Natural killer cell (primary cell): ENCODE measurements at regions not wholly inside any gene's neighbourhood (a gene's known extent, or its start where the extent isn't known, plus 50 kb on each side); places are given as distances from the start of the nearest gene placed in this dataset.

Experiments
- ATAC-seq, 3 donors: fragments of 150-1000 bp in 2 of 3; fragments of 200-7000 bp in 1 of 3; cut with Tn5 transposase; 1 replicate in 1 of 3; 2 replicates in 2 of 3; pipeline ENCODE4 v1.10.0; 2021; ENCODE audit warnings: mild to moderate bottlenecking in 2 of 3, moderate library complexity in 2 of 3
- DNase-seq, 2 donors: peaks; one replicate each; pipeline versions ENCODE4 v3.0.0 to v3.0.0-alpha.2; 2013 to 2021; ENCODE audit warnings: mixed read lengths in 1 of 2
- H3K27ac ChIP-seq: one replicate; pipeline ENCODE4 v1.5.1; 2013; ENCODE audit warnings: mild to moderate bottlenecking, low read length
- H3K27me3 ChIP-seq: one replicate; pipeline ENCODE4 v1.6.1; 2013; ENCODE audit warnings: low read length; ENCODE audit not compliant: control insufficient read depth, insufficient read depth
- H3K36me3 ChIP-seq: one replicate; pipeline ENCODE4 v1.6.1; 2013; ENCODE audit warnings: low read length; ENCODE audit not compliant: control insufficient read depth, insufficient read depth
- H3K4me1 ChIP-seq: one replicate; pipeline ENCODE4 v1.6.1; 2013; ENCODE audit warnings: low read length; ENCODE audit not compliant: control insufficient read depth, insufficient read depth
- H3K4me3 ChIP-seq: one replicate; pipeline ENCODE4 v1.5.1; 2013; ENCODE audit warnings: low read length
- H3K9me3 ChIP-seq: one replicate; pipeline ENCODE4 v1.6.1; 2013; ENCODE audit warnings: low read length; ENCODE audit not compliant: control insufficient read depth, insufficient read depth
- H3K27ac Mint-ChIP-seq, 2 donors: one replicate each; pipeline ENCODE4 v1.8.0; 2022; ENCODE audit warnings: mild to moderate bottlenecking in 2 of 2, mixed read lengths in 2 of 2, moderate library complexity in 1 of 2
- H3K27me3 Mint-ChIP-seq, 2 donors: one replicate each; pipeline ENCODE4 v1.8.0; 2022; ENCODE audit warnings: low read depth in 2 of 2, mixed read lengths in 2 of 2
- H3K36me3 Mint-ChIP-seq: one replicate; pipeline ENCODE4 v1.8.0; 2022; ENCODE audit warnings: mixed read lengths
- H3K4me1 Mint-ChIP-seq, 2 donors: one replicate each; pipeline ENCODE4 v1.8.0; 2022; ENCODE audit warnings: mixed read lengths in 2 of 2
- H3K4me3 Mint-ChIP-seq: one replicate; pipeline ENCODE4 v1.8.0; 2022; ENCODE audit warnings: mild to moderate bottlenecking, moderate library complexity, mixed read lengths
- H3K9me3 Mint-ChIP-seq, 2 donors: one replicate each; pipeline ENCODE4 v1.8.0; 2022; ENCODE audit warnings: mixed read lengths in 2 of 2
- WGBS: methylation state at CpG from one replicate; pipeline ENCODE4 v1.1.7; 2013; ENCODE audit warnings: missing lambda C conversion rate; ENCODE audit not compliant: insufficient coverage; 5-methylcytosine and 5-hydroxymethylcytosine counted together
- intact Hi-C: fragments of 100-400 bp; cut with micrococcal nuclease; formaldehyde crosslinking; loops from one replicate; pipeline ENCODE4 v1.14.2; 2022
- TF ChIP-seq, protein P1 (sequence below): fragments of 200-600 bp; IDR thresholded peaks from one replicate; pipeline ENCODE4 v1.8.0; 2022; ENCODE audit warnings: antibody characterized with exemption

DNA sequence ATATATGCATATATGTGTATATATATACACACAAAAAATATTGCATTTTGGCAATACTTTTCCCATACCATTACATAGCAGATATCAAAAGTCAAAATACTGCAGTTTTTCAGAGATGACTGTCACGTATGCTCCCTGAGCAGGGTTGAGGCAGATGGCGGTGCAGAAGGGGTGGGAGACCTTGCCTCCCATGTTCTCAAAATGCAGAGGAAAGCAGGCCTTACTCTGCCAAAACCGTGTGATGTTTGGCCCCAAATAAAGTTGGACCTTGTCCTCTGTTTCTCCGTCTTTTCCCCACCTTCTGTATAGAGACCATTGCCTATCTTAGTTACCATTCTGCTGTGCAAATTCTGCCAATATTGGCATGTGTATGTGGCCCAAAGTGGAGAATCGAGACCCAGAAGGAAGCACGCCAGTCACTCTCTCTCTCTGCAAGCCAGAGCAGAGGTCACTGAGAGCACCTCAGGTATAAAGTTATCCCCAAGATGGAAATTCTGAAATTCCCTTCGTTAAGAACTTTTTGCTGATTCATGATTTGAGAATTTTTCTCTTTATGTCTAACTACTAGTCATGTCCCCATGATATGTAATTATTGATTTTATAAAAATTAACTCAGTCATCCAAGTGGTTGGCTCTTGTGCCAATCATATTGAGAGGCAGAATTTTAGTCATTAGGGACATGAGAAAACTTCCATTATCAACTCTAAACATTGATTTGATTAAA lies 898.8 kb downstream of the EPHA4 start:
- WGBS, result 86% methylated on average over 6 of the region's 7 CpGs
- TF ChIP-seq, protein P1, sequence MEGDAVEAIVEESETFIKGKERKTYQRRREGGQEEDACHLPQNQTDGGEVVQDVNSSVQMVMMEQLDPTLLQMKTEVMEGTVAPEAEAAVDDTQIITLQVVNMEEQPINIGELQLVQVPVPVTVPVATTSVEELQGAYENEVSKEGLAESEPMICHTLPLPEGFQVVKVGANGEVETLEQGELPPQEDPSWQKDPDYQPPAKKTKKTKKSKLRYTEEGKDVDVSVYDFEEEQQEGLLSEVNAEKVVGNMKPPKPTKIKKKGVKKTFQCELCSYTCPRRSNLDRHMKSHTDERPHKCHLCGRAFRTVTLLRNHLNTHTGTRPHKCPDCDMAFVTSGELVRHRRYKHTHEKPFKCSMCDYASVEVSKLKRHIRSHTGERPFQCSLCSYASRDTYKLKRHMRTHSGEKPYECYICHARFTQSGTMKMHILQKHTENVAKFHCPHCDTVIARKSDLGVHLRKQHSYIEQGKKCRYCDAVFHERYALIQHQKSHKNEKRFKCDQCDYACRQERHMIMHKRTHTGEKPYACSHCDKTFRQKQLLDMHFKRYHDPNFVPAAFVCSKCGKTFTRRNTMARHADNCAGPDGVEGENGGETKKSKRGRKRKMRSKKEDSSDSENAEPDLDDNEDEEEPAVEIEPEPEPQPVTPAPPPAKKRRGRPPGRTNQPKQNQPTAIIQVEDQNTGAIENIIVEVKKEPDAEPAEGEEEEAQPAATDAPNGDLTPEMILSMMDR, result no peak
- Mint-ChIP-seq H3K27ac (no peak overlapping the region), H3K27me3 (peaks cover 0 to 3% of the 10 kb centered on the region in 2 donors), H3K9me3 (peaks cover 0 to 2% of the 10 kb centered on the region in 2 donors), H3K4me3 (no peak overlapping the region), H3K36me3 (no peaks in the 10 kb centered on the region), H3K4me1 (no peaks in the 10 kb centered on the region)
- H3K27ac ChIP-seq, result no peak overlapping the region
- no peaks in the 10 kb centered on the region for H3K36me3 ChIP-seq
- no peak overlapping the region for H3K4me3 ChIP-seq
- no peak for DNase-seq
- no peaks in the 10 kb centered on the region for H3K27me3 ChIP-seq
- ATAC-seq, result no peak
- intact Hi-C loops, result no loop called here
- no peaks in the 10 kb centered on the region for H3K9me3 ChIP-seq
- H3K4me1 ChIP-seq, result no peaks in the 10 kb centered on the region

DNA sequence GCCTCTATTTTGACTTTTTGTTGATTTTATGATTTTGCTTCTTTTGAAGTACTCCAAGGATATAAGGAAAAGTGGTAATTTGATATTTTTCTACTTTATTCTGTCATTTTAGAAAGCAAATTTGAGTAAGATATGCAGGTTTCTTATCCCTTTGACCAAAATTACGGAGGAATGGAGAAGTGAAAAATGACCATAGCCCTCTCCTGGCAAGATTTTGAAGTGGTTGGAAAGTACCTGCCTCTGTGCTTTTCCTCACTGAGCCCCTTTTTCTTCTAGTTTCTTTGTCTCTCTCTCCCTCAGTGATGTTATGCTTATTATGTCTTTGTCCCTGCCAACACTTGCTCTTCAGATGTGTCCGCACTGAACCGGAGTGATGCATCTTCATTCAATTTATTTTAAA lies 898.1 kb downstream of the EPHA4 start:
- WGBS, result 87% methylated on average over 3 of the region's 3 CpGs
- Mint-ChIP-seq H3K9me3 (peaks cover 0 to 2% of the 10 kb centered on the region in 2 donors), H3K36me3 (no peaks in the 10 kb centered on the region), H3K27me3 (peaks cover 0 to 3% of the 10 kb centered on the region in 2 donors), H3K27ac (no peak overlapping the region), H3K4me3 (no peak overlapping the region), H3K4me1 (no peaks in the 10 kb centered on the region)
- Histone ChIP-seq H3K36me3 (no peaks in the 10 kb centered on the region), H3K27ac (no peak overlapping the region), H3K4me3 (no peak overlapping the region), H3K9me3 (no peaks in the 10 kb centered on the region), H3K4me1 (no peaks in the 10 kb centered on the region), H3K27me3 (no peaks in the 10 kb centered on the region)
- no peak for ATAC-seq
- TF ChIP-seq, protein P1, result no peak
- intact Hi-C loops, result no loop called here
- no peak for DNase-seq

DNA sequence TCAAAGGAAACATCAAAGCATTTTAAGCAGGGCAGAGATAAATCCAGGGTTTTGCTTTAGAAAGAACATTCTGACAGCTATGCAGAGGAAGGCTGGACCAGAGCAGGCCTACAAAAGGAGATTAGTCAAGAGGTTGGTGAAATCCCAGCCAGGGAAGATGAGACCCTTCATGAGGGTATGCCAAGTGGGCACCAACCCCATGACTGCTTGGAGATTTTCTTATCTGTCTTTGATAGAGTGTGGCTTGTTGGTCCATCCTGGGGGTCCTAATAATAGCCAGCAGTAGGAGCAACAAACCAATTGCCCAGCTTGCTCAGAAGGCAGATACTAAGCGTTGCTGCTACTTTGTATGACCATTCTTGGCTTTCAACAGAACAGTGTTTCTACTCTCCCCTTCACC lies 895.4 kb downstream of the EPHA4 start:
- Mint-ChIP-seq H3K36me3 (no peaks in the 10 kb centered on the region), H3K9me3 (no peaks in the 10 kb centered on the region), H3K4me3 (no peak overlapping the region), H3K4me1 (no peaks in the 10 kb centered on the region), H3K27ac (no peak overlapping the region), H3K27me3 (no peaks in the 10 kb centered on the region)
- H3K36me3 ChIP-seq, result no peaks in the 10 kb centered on the region
- DNase-seq, result no peak
- H3K4me1 ChIP-seq, result no peaks in the 10 kb centered on the region
- 94% methylated on average over 1 of the region's 1 CpG for WGBS
- TF ChIP-seq, protein P1, result no peak
- no peaks in the 10 kb centered on the region for H3K9me3 ChIP-seq
- H3K27ac ChIP-seq, result no peak overlapping the region
- no peak overlapping the region for H3K4me3 ChIP-seq
- intact Hi-C loops, result no loop called here
- H3K27me3 ChIP-seq, result no peaks in the 10 kb centered on the region
- ATAC-seq, result no peak

DNA sequence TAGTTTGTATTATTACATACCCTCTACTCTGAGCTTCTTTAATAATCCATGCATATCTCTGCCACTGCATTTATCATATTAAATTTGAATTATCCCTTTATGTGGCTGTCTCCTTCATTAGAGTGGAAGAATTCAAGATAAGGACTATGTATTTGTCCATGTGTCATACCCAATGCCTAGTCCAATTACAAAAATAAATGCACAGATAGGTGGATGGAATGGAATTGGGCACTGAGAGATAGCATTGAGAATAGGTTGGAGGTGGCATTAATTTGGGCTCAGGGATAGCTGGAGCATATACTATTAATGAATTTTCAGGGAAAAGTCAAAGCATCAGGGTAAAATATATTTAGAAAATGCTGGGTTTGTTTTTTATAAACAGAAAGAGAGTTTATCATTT lies 893.2 kb downstream of the EPHA4 start:
- Histone ChIP-seq H3K27ac (no peak overlapping the region), H3K36me3 (no peaks in the 10 kb centered on the region), H3K9me3 (no peaks in the 10 kb centered on the region), H3K4me1 (no peaks in the 10 kb centered on the region), H3K4me3 (no peak overlapping the region), H3K27me3 (no peaks in the 10 kb centered on the region)
- Mint-ChIP-seq H3K27me3 (peaks cover 6% of the 10 kb centered on the region in 2 donors), H3K4me3 (no peak overlapping the region), H3K4me1 (no peaks in the 10 kb centered on the region), H3K36me3 (no peaks in the 10 kb centered on the region), H3K27ac (no peak overlapping the region), H3K9me3 (no peaks in the 10 kb centered on the region)
- intact Hi-C loops, result no loop called here
- TF ChIP-seq, protein P1, result no peak
- ATAC-seq (no peak), DNase-seq (no peak)
